ENCODE measurements at regions not wholly inside any gene's neighbourhood (a gene's known extent, or its start where the extent isn't known, plus 50 kb on each side); places are given as distances from the start of the nearest gene placed in this dataset.

- DNase-seq (ENCODE audit: extremely low read depth in 1 of 4, low spot score in 3 of 4) = no peak
- ChIA-PET CTCF (ENCODE audit: low intra/inter-chr PET ratio) (interaction anchor here (1.0 kb wide), 1 partner anchor 634 kb away, joined by 3 read pairs; no protein-coding TSS in a partner anchor), POLR2A (interaction anchor here (0.6 to 0.7 kb wide), 3 partner anchors 48 to 315 kb away, joined by 3 to 4 read pairs (median 3); no protein-coding TSS in a partner anchor)
- no peak for ATAC-seq
- no peaks in the 10 kb centered on the region for H3K9me1 ChIP-seq (ENCODE audit: control insufficient read depth, insufficient read depth, low read length)
- H3K79me2 ChIP-seq (ENCODE audit: control insufficient read depth, insufficient read depth, low read length) = no peaks in the 10 kb centered on the region
- no peaks in the 10 kb centered on the region for H3K9me3 ChIP-seq (replicated peaks; ENCODE audit: control insufficient read depth, insufficient read depth, low read depth, low read length)
- peaks cover 0 to 9% of the 10 kb centered on the region in 2 experiments; a peak in 1 of 5 replicates for H3K27me3 ChIP-seq (ENCODE audit: control insufficient read depth in 2 of 2, insufficient read depth in 2 of 2, low read length in 2 of 2)
- H3K9ac ChIP-seq (ENCODE audit: insufficient read depth in 1 of 2, low read depth in 2 of 2, low read length in 2 of 2) = no peak overlapping the region
- no peaks in the 10 kb centered on the region for H3K4me1 ChIP-seq (replicated peaks in 1 of 2; ENCODE audit: control insufficient read depth in 2 of 2, insufficient read depth in 2 of 2, low read length in 2 of 2)
- H3K36me3 ChIP-seq (ENCODE audit: control insufficient read depth, insufficient read depth, low read length) = no peaks in the 10 kb centered on the region
- H3K4me2 ChIP-seq (ENCODE audit: insufficient read depth, low read length) = no peak overlapping the region
- H4K20me1 ChIP-seq (replicated peaks; ENCODE audit: control insufficient read depth, insufficient read depth, low read length) = no peaks in the 10 kb centered on the region
- in situ Hi-C loops (cut with MboI) = no loop called here
- TF ChIP-seq DDX20 (tag; IDR thresholded peaks at IDR 0.05; ENCODE audit: low read depth) (no peak), BMI1 (IDR thresholded peaks at IDR 0.05; ENCODE audit: low read length) (no peak), TCF7 (IDR thresholded peaks at IDR 0.05; ENCODE audit: borderline replicate concordance) (no peak), ZNF785 (CRISPR knock-in tag; IDR thresholded peaks at IDR 0.05) (no peak), CBX8 (IDR thresholded peaks at IDR 0.05; ENCODE audit: borderline replicate concordance, extremely low read depth, low read depth, low read length, poor library complexity, severe bottlenecking) (no peak)
- TF ChIP-seq, protein P1, sequence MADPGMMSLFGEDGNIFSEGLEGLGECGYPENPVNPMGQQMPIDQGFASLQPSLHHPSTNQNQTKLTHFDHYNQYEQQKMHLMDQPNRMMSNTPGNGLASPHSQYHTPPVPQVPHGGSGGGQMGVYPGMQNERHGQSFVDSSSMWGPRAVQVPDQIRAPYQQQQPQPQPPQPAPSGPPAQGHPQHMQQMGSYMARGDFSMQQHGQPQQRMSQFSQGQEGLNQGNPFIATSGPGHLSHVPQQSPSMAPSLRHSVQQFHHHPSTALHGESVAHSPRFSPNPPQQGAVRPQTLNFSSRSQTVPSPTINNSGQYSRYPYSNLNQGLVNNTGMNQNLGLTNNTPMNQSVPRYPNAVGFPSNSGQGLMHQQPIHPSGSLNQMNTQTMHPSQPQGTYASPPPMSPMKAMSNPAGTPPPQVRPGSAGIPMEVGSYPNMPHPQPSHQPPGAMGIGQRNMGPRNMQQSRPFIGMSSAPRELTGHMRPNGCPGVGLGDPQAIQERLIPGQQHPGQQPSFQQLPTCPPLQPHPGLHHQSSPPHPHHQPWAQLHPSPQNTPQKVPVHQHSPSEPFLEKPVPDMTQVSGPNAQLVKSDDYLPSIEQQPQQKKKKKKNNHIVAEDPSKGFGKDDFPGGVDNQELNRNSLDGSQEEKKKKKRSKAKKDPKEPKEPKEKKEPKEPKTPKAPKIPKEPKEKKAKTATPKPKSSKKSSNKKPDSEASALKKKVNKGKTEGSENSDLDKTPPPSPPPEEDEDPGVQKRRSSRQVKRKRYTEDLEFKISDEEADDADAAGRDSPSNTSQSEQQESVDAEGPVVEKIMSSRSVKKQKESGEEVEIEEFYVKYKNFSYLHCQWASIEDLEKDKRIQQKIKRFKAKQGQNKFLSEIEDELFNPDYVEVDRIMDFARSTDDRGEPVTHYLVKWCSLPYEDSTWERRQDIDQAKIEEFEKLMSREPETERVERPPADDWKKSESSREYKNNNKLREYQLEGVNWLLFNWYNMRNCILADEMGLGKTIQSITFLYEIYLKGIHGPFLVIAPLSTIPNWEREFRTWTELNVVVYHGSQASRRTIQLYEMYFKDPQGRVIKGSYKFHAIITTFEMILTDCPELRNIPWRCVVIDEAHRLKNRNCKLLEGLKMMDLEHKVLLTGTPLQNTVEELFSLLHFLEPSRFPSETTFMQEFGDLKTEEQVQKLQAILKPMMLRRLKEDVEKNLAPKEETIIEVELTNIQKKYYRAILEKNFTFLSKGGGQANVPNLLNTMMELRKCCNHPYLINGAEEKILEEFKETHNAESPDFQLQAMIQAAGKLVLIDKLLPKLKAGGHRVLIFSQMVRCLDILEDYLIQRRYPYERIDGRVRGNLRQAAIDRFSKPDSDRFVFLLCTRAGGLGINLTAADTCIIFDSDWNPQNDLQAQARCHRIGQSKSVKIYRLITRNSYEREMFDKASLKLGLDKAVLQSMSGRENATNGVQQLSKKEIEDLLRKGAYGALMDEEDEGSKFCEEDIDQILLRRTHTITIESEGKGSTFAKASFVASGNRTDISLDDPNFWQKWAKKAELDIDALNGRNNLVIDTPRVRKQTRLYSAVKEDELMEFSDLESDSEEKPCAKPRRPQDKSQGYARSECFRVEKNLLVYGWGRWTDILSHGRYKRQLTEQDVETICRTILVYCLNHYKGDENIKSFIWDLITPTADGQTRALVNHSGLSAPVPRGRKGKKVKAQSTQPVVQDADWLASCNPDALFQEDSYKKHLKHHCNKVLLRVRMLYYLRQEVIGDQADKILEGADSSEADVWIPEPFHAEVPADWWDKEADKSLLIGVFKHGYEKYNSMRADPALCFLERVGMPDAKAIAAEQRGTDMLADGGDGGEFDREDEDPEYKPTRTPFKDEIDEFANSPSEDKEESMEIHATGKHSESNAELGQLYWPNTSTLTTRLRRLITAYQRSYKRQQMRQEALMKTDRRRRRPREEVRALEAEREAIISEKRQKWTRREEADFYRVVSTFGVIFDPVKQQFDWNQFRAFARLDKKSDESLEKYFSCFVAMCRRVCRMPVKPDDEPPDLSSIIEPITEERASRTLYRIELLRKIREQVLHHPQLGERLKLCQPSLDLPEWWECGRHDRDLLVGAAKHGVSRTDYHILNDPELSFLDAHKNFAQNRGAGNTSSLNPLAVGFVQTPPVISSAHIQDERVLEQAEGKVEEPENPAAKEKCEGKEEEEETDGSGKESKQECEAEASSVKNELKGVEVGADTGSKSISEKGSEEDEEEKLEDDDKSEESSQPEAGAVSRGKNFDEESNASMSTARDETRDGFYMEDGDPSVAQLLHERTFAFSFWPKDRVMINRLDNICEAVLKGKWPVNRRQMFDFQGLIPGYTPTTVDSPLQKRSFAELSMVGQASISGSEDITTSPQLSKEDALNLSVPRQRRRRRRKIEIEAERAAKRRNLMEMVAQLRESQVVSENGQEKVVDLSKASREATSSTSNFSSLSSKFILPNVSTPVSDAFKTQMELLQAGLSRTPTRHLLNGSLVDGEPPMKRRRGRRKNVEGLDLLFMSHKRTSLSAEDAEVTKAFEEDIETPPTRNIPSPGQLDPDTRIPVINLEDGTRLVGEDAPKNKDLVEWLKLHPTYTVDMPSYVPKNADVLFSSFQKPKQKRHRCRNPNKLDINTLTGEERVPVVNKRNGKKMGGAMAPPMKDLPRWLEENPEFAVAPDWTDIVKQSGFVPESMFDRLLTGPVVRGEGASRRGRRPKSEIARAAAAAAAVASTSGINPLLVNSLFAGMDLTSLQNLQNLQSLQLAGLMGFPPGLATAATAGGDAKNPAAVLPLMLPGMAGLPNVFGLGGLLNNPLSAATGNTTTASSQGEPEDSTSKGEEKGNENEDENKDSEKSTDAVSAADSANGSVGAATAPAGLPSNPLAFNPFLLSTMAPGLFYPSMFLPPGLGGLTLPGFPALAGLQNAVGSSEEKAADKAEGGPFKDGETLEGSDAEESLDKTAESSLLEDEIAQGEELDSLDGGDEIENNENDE (IDR thresholded peaks at IDR 0.05; ENCODE audit: low read depth, low read length) = no peak
- TF ChIP-seq, protein P2, sequence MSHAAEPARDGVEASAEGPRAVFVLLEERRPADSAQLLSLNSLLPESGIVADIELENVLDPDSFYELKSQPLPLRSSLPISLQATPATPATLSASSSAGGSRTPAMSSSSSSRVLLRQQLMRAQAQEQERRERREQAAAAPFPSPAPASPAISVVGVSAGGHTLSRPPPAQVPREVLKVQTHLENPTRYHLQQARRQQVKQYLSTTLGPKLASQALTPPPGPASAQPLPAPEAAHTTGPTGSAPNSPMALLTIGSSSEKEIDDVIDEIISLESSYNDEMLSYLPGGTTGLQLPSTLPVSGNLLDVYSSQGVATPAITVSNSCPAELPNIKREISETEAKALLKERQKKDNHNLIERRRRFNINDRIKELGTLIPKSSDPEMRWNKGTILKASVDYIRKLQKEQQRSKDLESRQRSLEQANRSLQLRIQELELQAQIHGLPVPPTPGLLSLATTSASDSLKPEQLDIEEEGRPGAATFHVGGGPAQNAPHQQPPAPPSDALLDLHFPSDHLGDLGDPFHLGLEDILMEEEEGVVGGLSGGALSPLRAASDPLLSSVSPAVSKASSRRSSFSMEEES (CRISPR knock-in tag; IDR thresholded peaks at IDR 0.05) = no peak
- H3K27ac ChIP-seq (ENCODE audit: extremely low read depth, low read depth, low read length) = no peak overlapping the region
- 2% methylated on average over 7 of the region's 7 CpGs for WGBS (ENCODE audit: insufficient coverage, low coverage, missing lambda C conversion rate)
- no peak overlapping the region for H2AFZ ChIP-seq (ENCODE audit: low read depth, low read length)
- intact Hi-C loops (cut with micrococcal nuclease) = loop anchor here (10.0 kb wide), 1 partner anchor 441 kb away; no protein-coding TSS in a partner anchor
- H3K4me3 ChIP-seq = no peak overlapping the region
- BruUV-seq (replicated peaks) = no TSS peak
- peak; percentile 48 for FAIRE-seq
These were observed 204.8 kb upstream of the IGF1R start for GRCh38 chr15:98443526-98443925.
